Neural progenitor cell (in vitro differentiated cells): ENCODE measurements at regions not wholly inside any gene's neighbourhood (a gene's known extent, or its start where the extent isn't known, plus 50 kb on each side); places are given as distances from the start of the nearest gene placed in this dataset.

Experiments
- EZH2 ChIP-seq: fragments of 200-600 bp; sonication (generic); IDR thresholded peaks from 2 replicates; pipeline ENCODE4 v1.6.1; 2017; ENCODE audit warnings: antibody characterized with exemption, mild to moderate bottlenecking, moderate library complexity
- EZH2phosphoT487 ChIP-seq: fragments of 200-600 bp; sonication (generic); IDR thresholded peaks from 2 replicates; pipeline ENCODE4 v1.6.1; 2017; ENCODE audit warnings: antibody characterized with exemption
- TF ChIP-seq, protein P1 (sequence below): fragments of 200-600 bp; sonication (generic); IDR thresholded peaks from 2 replicates; pipeline ENCODE4 v1.5.1; 2017; ENCODE audit warnings: antibody characterized with exemption, mild to moderate bottlenecking

- TF ChIP-seq, protein P1, sequence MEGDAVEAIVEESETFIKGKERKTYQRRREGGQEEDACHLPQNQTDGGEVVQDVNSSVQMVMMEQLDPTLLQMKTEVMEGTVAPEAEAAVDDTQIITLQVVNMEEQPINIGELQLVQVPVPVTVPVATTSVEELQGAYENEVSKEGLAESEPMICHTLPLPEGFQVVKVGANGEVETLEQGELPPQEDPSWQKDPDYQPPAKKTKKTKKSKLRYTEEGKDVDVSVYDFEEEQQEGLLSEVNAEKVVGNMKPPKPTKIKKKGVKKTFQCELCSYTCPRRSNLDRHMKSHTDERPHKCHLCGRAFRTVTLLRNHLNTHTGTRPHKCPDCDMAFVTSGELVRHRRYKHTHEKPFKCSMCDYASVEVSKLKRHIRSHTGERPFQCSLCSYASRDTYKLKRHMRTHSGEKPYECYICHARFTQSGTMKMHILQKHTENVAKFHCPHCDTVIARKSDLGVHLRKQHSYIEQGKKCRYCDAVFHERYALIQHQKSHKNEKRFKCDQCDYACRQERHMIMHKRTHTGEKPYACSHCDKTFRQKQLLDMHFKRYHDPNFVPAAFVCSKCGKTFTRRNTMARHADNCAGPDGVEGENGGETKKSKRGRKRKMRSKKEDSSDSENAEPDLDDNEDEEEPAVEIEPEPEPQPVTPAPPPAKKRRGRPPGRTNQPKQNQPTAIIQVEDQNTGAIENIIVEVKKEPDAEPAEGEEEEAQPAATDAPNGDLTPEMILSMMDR, result no peak
- TF ChIP-seq EZH2, result no peak
- no peak for TF ChIP-seq EZH2phosphoT487
Observed at GRCh38 chr11:50164050-50164449, 131.4 kb downstream of the OR4C45 start.
